ENCODE measurements at regions not wholly inside any gene's neighbourhood (a gene's known extent, or its start where the extent isn't known, plus 50 kb on each side); places are given as distances from the start of the nearest gene placed in this dataset.

- TF ChIP-seq CTCF (IDR thresholded peaks at IDR 0.05; ENCODE audit: low read length) (no peak), EZH2 (optimal IDR thresholded peaks at IDR 0.05; ENCODE audit: low read depth, low read length) (no peak)
Measured at GRCh38 chr3:178421069-178421468, 115.2 kb upstream of the KCNMB2 start.

Measured in MM.1S (cell line).